Hematopoietic multipotent progenitor cell (in vitro differentiated cells): ENCODE measurements at regions not wholly inside any gene's neighbourhood (a gene's known extent, or its start where the extent isn't known, plus 50 kb on each side); places are given as distances from the start of the nearest gene placed in this dataset.
A peak's percentile ranks its signal among the peaks of the same experiment; 100 is the strongest.

ENCODE experiments used
- DNase-seq, 3 donors: peaks; one replicate each; pipeline ENCODE4 v3.0.0-alpha.2; 2011 to 2015; ENCODE audit warnings: low read depth in 2 of 3, low spot score in 2 of 3

- no peak for DNase-seq
These were observed 56.6 kb upstream of the ID3 start for GRCh38 chr1:23615852-23616251.

GRCh38 chr1:23615423-23615822 lies 56.1 kb upstream of the ID3 start:
- no peak for DNase-seq

GRCh38 chr1:23614032-23614660 lies 54.8 kb upstream of the ID3 start:
- no peak for DNase-seq

GRCh38 chr1:23613191-23614031 lies 54.1 kb upstream of the ID3 start:
- DNase-seq, result peak in 1 of 3 donors; percentile 33

- DNase-seq, result no peak
These were observed 52.5 kb upstream of the ID3 start for GRCh38 chr1:23611601-23612327.

- DNase-seq, result no peak
These were observed 51.4 kb upstream of the ID3 start for GRCh38 chr1:23610677-23611076.

GRCh38 chr1:23609971-23610370 lies 50.7 kb upstream of the ID3 start:
- no peak for DNase-seq
